H1 (cell line): ENCODE measurements at regions not wholly inside any gene's neighbourhood (a gene's known extent, or its start where the extent isn't known, plus 50 kb on each side); places are given as distances from the start of the nearest gene placed in this dataset.

Source experiments
- CEBPB ChIP-seq: IDR thresholded peaks from 2 replicates; pipeline ENCODE4 v1.6.1; 2012; ENCODE audit warnings: low read depth, low read length
- EZH2 ChIP-seq: fragments of 200-600 bp; sonication (generic); IDR thresholded peaks from 2 replicates; pipeline ENCODE4 v1.7.1; 2012; ENCODE audit warnings: low read depth, mild to moderate bottlenecking, moderate library complexity, low read length, inconsistent platforms; ENCODE audit not compliant: severe bottlenecking
- FOSL1 ChIP-seq: IDR thresholded peaks from 2 replicates; pipeline ENCODE4 v1.6.1; 2011; ENCODE audit warnings: mild to moderate bottlenecking, low read depth, low read length, moderate library complexity; ENCODE audit not compliant: insufficient read depth
- HDAC2 ChIP-seq, 2 experiments: fragments of 300-600 bp in 1 of 2; sonication (generic) in 1 of 2; IDR thresholded peaks; 2 replicates each; pipeline ENCODE4 v1.6.1; 2011 to 2012; ENCODE audit warnings: low read depth in 2 of 2, low read length in 2 of 2, mild to moderate bottlenecking in 2 of 2, moderate library complexity in 2 of 2, borderline replicate concordance in 1 of 2, inconsistent platforms in 1 of 2
- HDAC6 ChIP-seq: IDR thresholded peaks from one replicate; pipeline ENCODE4 v1.7.1; 2012; ENCODE audit warnings: low read depth, mild to moderate bottlenecking, inconsistent platforms, low read length, moderate library complexity
- JUN ChIP-seq: IDR thresholded peaks from 2 replicates; pipeline ENCODE4 v1.6.1; 2011; ENCODE audit warnings: low read depth, mild to moderate bottlenecking, improper control_type of control experiment, low read length
- MAFK ChIP-seq: IDR thresholded peaks from 2 replicates; pipeline ENCODE4 v1.6.1; 2012; ENCODE audit warnings: low read depth, mild to moderate bottlenecking, improper control_type of control experiment, low read length
- POLR2A ChIP-seq, 2 experiments: IDR thresholded peaks; 1 replicate in 1 of 2; 2 replicates in 1 of 2; pipeline ENCODE4 v1.6.1; 2011; ENCODE audit warnings: low read depth in 2 of 2, low read length in 2 of 2, mild to moderate bottlenecking in 2 of 2; ENCODE audit errors: control extremely low read depth in 1 of 2
- RFX5 ChIP-seq: IDR thresholded peaks from 2 replicates; pipeline ENCODE4 v1.6.1; 2011; ENCODE audit warnings: low read depth, low read length, improper control_type of control experiment, borderline replicate concordance
- SP2 ChIP-seq: IDR thresholded peaks from 2 replicates; pipeline ENCODE4 v1.6.1; 2012; ENCODE audit warnings: mild to moderate bottlenecking, low read length, inconsistent platforms
- SRF ChIP-seq: IDR thresholded peaks from 2 replicates; pipeline ENCODE4 v1.6.1; 2011; ENCODE audit warnings: mild to moderate bottlenecking, low read depth, low read length, moderate library complexity
- TEAD4 ChIP-seq: IDR thresholded peaks from 2 replicates; pipeline ENCODE4 v1.6.1; 2012; ENCODE audit warnings: low read depth, low read length, inconsistent platforms, mixed read lengths
- TF ChIP-seq, protein P1 (sequence below), 3 experiments: IDR thresholded peaks; 1 replicate in 2 of 3; 2 replicates in 1 of 3; pipeline versions ENCODE4 v1.5.1 to v1.6.1; 2011; ENCODE audit warnings: low read length in 3 of 3, mild to moderate bottlenecking in 3 of 3, inconsistent platforms in 2 of 3, low read depth in 1 of 3, moderate library complexity in 1 of 3; ENCODE audit not compliant: insufficient read depth in 1 of 3; ENCODE audit errors: control extremely low read depth in 1 of 3

DNA sequence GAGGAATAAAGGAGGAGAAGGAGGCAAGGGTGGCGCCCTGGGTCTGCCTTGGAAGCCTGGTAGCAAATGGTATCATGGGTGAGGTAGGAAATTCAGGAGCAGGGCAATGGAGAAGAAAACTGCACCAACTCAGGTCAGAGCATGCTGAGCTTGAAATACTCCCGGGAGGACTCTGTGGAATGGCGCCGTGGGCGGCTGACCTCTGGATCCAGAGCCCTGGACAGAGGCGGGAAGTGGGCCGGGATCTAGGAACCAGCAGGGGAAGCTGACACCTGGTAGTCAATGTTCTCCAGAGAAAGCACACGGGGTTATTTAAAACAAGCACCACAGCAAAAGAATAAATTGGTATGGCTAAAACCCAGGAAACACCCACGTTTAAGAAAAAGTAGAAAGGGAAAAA is 161.3 kb downstream of the INO80D start:
- TF ChIP-seq POLR2A (IDR thresholded peaks at IDR 0.05; ENCODE audit: control extremely low read depth in 1 of 2, low read depth in 2 of 2, low read length in 2 of 2) (no peak), SP2 (no peak), EZH2 (no peak), TEAD4 (no peak), HDAC2 (IDR thresholded peaks at IDR 0.05; ENCODE audit: borderline replicate concordance in 1 of 2, low read depth in 2 of 2, low read length in 2 of 2) (no peak), MAFK (no peak), JUN (no peak), RFX5 (no peak), FOSL1 (no peak), HDAC6 (no peak), CEBPB (no peak), SRF (no peak)
- TF ChIP-seq, protein P1, sequence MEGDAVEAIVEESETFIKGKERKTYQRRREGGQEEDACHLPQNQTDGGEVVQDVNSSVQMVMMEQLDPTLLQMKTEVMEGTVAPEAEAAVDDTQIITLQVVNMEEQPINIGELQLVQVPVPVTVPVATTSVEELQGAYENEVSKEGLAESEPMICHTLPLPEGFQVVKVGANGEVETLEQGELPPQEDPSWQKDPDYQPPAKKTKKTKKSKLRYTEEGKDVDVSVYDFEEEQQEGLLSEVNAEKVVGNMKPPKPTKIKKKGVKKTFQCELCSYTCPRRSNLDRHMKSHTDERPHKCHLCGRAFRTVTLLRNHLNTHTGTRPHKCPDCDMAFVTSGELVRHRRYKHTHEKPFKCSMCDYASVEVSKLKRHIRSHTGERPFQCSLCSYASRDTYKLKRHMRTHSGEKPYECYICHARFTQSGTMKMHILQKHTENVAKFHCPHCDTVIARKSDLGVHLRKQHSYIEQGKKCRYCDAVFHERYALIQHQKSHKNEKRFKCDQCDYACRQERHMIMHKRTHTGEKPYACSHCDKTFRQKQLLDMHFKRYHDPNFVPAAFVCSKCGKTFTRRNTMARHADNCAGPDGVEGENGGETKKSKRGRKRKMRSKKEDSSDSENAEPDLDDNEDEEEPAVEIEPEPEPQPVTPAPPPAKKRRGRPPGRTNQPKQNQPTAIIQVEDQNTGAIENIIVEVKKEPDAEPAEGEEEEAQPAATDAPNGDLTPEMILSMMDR (IDR thresholded peaks at IDR 0.05; ENCODE audit: control extremely low read depth in 1 of 3, insufficient read depth in 1 of 3, low read depth in 1 of 3, low read length in 3 of 3): no peak
